Skeletal muscle tissue (tissue), 3 donors: ENCODE measurements at regions not wholly inside any gene's neighbourhood (a gene's known extent, or its start where the extent isn't known, plus 50 kb on each side); places are given as distances from the start of the nearest gene placed in this dataset.
"Not testable (repeated sequence)": the region's sequence is repeated elsewhere in the genome, so short reads cannot be mapped to it uniquely, and the experiment has no call there.

Experiments used
- H3K27ac ChIP-seq: one replicate; pipeline ENCODE4 v1.7.0; 2013; ENCODE audit warnings: mild to moderate bottlenecking, low read depth, low read length, inconsistent platforms
- H3K27me3 ChIP-seq, 3 donors: one replicate each; pipeline ENCODE4 v1.7.0; 2013; ENCODE audit warnings: low read length in 3 of 3; ENCODE audit not compliant: control insufficient read depth in 3 of 3, insufficient read depth in 3 of 3
- H3K36me3 ChIP-seq, 3 donors: one replicate each; pipeline ENCODE4 v1.7.0; 2013; ENCODE audit warnings: low read length in 3 of 3; ENCODE audit not compliant: control insufficient read depth in 3 of 3, insufficient read depth in 3 of 3
- H3K4me1 ChIP-seq, 3 donors: one replicate each; pipeline ENCODE4 v1.7.0; 2013; ENCODE audit warnings: low read length in 3 of 3, mild to moderate bottlenecking in 3 of 3; ENCODE audit not compliant: control insufficient read depth in 3 of 3, insufficient read depth in 3 of 3
- H3K4me3 ChIP-seq, 3 donors: one replicate each; pipeline ENCODE4 v1.7.0; 2013; ENCODE audit warnings: low read length in 3 of 3
- H3K9ac ChIP-seq, 3 donors: one replicate each; pipeline ENCODE4 v1.7.0; 2013; ENCODE audit warnings: low read length in 3 of 3, mild to moderate bottlenecking in 3 of 3, moderate library complexity in 2 of 3, low read depth in 1 of 3
- H3K9me3 ChIP-seq, 3 donors: one replicate each; pipeline ENCODE4 v1.7.0; 2013; ENCODE audit warnings: low read length in 3 of 3; ENCODE audit not compliant: control insufficient read depth in 3 of 3
- donor health status: Osteomylitis.

- Histone ChIP-seq H3K4me1 (no peaks in the 10 kb centered on the region), H3K36me3 (peaks cover 2 to 9% (median 2%) of the 10 kb centered on the region in 3 donors), H3K9ac (no peak overlapping the region), H3K27me3 (no peaks in the 10 kb centered on the region), H3K4me3 (no peak overlapping the region), H3K27ac (no peak overlapping the region), H3K9me3 (no peaks in the 10 kb centered on the region)
Observed at GRCh38 chr13:47892374-47892773, 108.7 kb downstream of the SUCLA2 start.

- no peaks in the 10 kb centered on the region for H3K9me3 ChIP-seq
- no peaks in the 10 kb centered on the region for H3K27me3 ChIP-seq
- no peak overlapping the region for H3K9ac ChIP-seq
Observed at GRCh38 chr13:47890146-47890814, 110.8 kb downstream of the SUCLA2 start.

GRCh38 chr13:47886314-47886713, 114.8 kb downstream of the SUCLA2 start:
- Histone ChIP-seq H3K27me3 (no peaks in the 10 kb centered on the region), H3K4me3 (no peak overlapping the region), H3K36me3 (no peaks in the 10 kb centered on the region), H3K9ac (no peak overlapping the region), H3K4me1 (no peaks in the 10 kb centered on the region), H3K9me3 (no peaks in the 10 kb centered on the region), H3K27ac (no peak overlapping the region)

More at GRCh38 chr13:47890146-47890814, 110.8 kb downstream of the SUCLA2 start:
- Histone ChIP-seq H3K36me3 (peaks cover 0 to 3% (median 0%) of the 10 kb centered on the region in 3 donors), H3K4me3 (no peak overlapping the region), H3K4me1 (no peaks in the 10 kb centered on the region), H3K27ac (no peak overlapping the region)

GRCh38 chr13:47875201-47875600, 125.9 kb downstream of the SUCLA2 start:
- peaks cover 0 to 3% (median 0%) of the 10 kb centered on the region in 3 donors for H3K36me3 ChIP-seq
- no peak overlapping the region for H3K9ac ChIP-seq
- no peaks in the 10 kb centered on the region for H3K27me3 ChIP-seq
- H3K27ac ChIP-seq = no peak overlapping the region
- H3K4me3 ChIP-seq = no peak overlapping the region
- H3K4me1 ChIP-seq = no peaks in the 10 kb centered on the region
- H3K9me3 ChIP-seq = no peaks in the 10 kb centered on the region

GRCh38 chr13:47873987-47874386, 127.1 kb downstream of the SUCLA2 start:
- H3K27me3 ChIP-seq, H3K9me3 ChIP-seq, H3K36me3 ChIP-seq, H3K4me3 ChIP-seq, H3K4me1 ChIP-seq, H3K27ac ChIP-seq, H3K9ac ChIP-seq: not testable (repeated sequence)

- not testable (repeated sequence) for H3K4me3 ChIP-seq, H3K36me3 ChIP-seq, H3K9me3 ChIP-seq, H3K9ac ChIP-seq, H3K27me3 ChIP-seq, H3K27ac ChIP-seq, H3K4me1 ChIP-seq
Observed at GRCh38 chr13:47873319-47873718, 127.8 kb downstream of the SUCLA2 start.

- no peak overlapping the region for H3K27ac ChIP-seq
- H3K36me3 ChIP-seq = no peaks in the 10 kb centered on the region
- no peaks in the 10 kb centered on the region for H3K9me3 ChIP-seq
- no peak overlapping the region for H3K9ac ChIP-seq
- H3K4me3 ChIP-seq = no peak overlapping the region
- H3K27me3 ChIP-seq = no peaks in the 10 kb centered on the region
- no peaks in the 10 kb centered on the region for H3K4me1 ChIP-seq
Observed at GRCh38 chr13:47869776-47870175, 131.3 kb downstream of the SUCLA2 start.

GRCh38 chr13:47865883-47866282, 135.2 kb downstream of the SUCLA2 start:
- H3K9ac ChIP-seq = no peak overlapping the region
- H3K27me3 ChIP-seq = no peaks in the 10 kb centered on the region
- H3K9me3 ChIP-seq = no peaks in the 10 kb centered on the region
- no peak overlapping the region for H3K4me3 ChIP-seq
- H3K36me3 ChIP-seq = no peaks in the 10 kb centered on the region
- no peaks in the 10 kb centered on the region for H3K4me1 ChIP-seq
- H3K27ac ChIP-seq = no peak overlapping the region

- H3K36me3 ChIP-seq = no peaks in the 10 kb centered on the region
- no peak overlapping the region for H3K27ac ChIP-seq
- no peak overlapping the region for H3K4me3 ChIP-seq
- no peaks in the 10 kb centered on the region for H3K9me3 ChIP-seq
- H3K4me1 ChIP-seq = no peaks in the 10 kb centered on the region
- no peak overlapping the region for H3K9ac ChIP-seq
- H3K27me3 ChIP-seq = no peaks in the 10 kb centered on the region
Observed at GRCh38 chr13:47862841-47863240, 138.2 kb downstream of the SUCLA2 start.

- Histone ChIP-seq H3K27ac (no peak overlapping the region), H3K36me3 (no peaks in the 10 kb centered on the region), H3K9me3 (no peaks in the 10 kb centered on the region), H3K4me3 (no peak overlapping the region), H3K27me3 (no peaks in the 10 kb centered on the region), H3K9ac (no peak overlapping the region), H3K4me1 (no peaks in the 10 kb centered on the region)
Observed at GRCh38 chr13:47859165-47859564, 141.9 kb downstream of the SUCLA2 start.
